ENCODE measurements at regions not wholly inside any gene's neighbourhood (a gene's known extent, or its start where the extent isn't known, plus 50 kb on each side); places are given as distances from the start of the nearest gene placed in this dataset.

GRCh38 chr10:45558425-45558824, 114.1 kb downstream of the ZFAND4 start (continued):
- TF ChIP-seq, protein P1, sequence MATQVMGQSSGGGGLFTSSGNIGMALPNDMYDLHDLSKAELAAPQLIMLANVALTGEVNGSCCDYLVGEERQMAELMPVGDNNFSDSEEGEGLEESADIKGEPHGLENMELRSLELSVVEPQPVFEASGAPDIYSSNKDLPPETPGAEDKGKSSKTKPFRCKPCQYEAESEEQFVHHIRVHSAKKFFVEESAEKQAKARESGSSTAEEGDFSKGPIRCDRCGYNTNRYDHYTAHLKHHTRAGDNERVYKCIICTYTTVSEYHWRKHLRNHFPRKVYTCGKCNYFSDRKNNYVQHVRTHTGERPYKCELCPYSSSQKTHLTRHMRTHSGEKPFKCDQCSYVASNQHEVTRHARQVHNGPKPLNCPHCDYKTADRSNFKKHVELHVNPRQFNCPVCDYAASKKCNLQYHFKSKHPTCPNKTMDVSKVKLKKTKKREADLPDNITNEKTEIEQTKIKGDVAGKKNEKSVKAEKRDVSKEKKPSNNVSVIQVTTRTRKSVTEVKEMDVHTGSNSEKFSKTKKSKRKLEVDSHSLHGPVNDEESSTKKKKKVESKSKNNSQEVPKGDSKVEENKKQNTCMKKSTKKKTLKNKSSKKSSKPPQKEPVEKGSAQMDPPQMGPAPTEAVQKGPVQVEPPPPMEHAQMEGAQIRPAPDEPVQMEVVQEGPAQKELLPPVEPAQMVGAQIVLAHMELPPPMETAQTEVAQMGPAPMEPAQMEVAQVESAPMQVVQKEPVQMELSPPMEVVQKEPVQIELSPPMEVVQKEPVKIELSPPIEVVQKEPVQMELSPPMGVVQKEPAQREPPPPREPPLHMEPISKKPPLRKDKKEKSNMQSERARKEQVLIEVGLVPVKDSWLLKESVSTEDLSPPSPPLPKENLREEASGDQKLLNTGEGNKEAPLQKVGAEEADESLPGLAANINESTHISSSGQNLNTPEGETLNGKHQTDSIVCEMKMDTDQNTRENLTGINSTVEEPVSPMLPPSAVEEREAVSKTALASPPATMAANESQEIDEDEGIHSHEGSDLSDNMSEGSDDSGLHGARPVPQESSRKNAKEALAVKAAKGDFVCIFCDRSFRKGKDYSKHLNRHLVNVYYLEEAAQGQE (IDR thresholded peaks at IDR 0.05), result no peak

GRCh38 chr10:45557275-45557905, 115.2 kb downstream of the ZFAND4 start:
- H3K4me3 ChIP-seq (ENCODE audit: low read depth in 1 of 3, low read length in 3 of 3), result no peak overlapping the region
- H3K9me3 ChIP-seq (ENCODE audit: control insufficient read depth in 4 of 4, low read length in 3 of 4), result no peaks in the 10 kb centered on the region
- no peak overlapping the region for H3K9ac ChIP-seq (ENCODE audit: low read depth in 1 of 2, low read length in 2 of 2)
- H3K4me1 ChIP-seq (ENCODE audit: control insufficient read depth in 4 of 4, insufficient read depth in 4 of 4, low read length in 3 of 4), result peaks cover 0 to 19% (median 8%) of the 10 kb centered on the region in 4 donors
- TF ChIP-seq RAD21 (IDR thresholded peaks at IDR 0.05) (no peak), JUND (IDR thresholded peaks at IDR 0.05) (no peak), FOXA1 (IDR thresholded peaks at IDR 0.05) (no peak), SP1 (IDR thresholded peaks at IDR 0.05) (no peak), NR2F2 (IDR thresholded peaks at IDR 0.05) (peak; percentile 67), EGR1 (IDR thresholded peaks at IDR 0.05; ENCODE audit: low read depth in 2 of 2) (no peak), TAF1 (conservative IDR thresholded peaks at IDR 0.05) (no peak), FOXA2 (IDR thresholded peaks at IDR 0.05) (no peak), HNF4G (IDR thresholded peaks at IDR 0.05) (no peak), GABPA (IDR thresholded peaks at IDR 0.05 in 1 of 2, conservative IDR thresholded peaks at IDR 0.05 in 1 of 2) (peak; percentile 51 to 58), ZBTB33 (IDR thresholded peaks at IDR 0.05) (no peak), HNF4A (conservative IDR thresholded peaks at IDR 0.05) (no peak)
- TF ChIP-seq, protein P2, sequence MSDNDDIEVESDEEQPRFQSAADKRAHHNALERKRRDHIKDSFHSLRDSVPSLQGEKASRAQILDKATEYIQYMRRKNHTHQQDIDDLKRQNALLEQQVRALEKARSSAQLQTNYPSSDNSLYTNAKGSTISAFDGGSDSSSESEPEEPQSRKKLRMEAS (IDR thresholded peaks at IDR 0.05), result no peak
- TF ChIP-seq, protein P3, sequence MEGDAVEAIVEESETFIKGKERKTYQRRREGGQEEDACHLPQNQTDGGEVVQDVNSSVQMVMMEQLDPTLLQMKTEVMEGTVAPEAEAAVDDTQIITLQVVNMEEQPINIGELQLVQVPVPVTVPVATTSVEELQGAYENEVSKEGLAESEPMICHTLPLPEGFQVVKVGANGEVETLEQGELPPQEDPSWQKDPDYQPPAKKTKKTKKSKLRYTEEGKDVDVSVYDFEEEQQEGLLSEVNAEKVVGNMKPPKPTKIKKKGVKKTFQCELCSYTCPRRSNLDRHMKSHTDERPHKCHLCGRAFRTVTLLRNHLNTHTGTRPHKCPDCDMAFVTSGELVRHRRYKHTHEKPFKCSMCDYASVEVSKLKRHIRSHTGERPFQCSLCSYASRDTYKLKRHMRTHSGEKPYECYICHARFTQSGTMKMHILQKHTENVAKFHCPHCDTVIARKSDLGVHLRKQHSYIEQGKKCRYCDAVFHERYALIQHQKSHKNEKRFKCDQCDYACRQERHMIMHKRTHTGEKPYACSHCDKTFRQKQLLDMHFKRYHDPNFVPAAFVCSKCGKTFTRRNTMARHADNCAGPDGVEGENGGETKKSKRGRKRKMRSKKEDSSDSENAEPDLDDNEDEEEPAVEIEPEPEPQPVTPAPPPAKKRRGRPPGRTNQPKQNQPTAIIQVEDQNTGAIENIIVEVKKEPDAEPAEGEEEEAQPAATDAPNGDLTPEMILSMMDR (IDR thresholded peaks at IDR 0.05; ENCODE audit: low read depth, low read length, missing input control), result no peak
- 71% methylated on average over 9 of the region's 9 CpGs for WGBS
- no peak for DNase-seq (ENCODE audit: low spot score)
- H3K27ac ChIP-seq (ENCODE audit: low read depth in 1 of 2, low read length in 2 of 2), result no peak overlapping the region
- no peaks in the 10 kb centered on the region for H3K27me3 ChIP-seq (ENCODE audit: control insufficient read depth in 4 of 4, insufficient read depth in 4 of 4, low read length in 3 of 4)
- no peaks in the 10 kb centered on the region for H3K36me3 ChIP-seq (ENCODE audit: control insufficient read depth in 4 of 4, insufficient read depth in 3 of 4, low read depth in 1 of 4, low read length in 3 of 4)

Data from liver (tissue), 8 donors.